Transverse colon (tissue), 4 donors: ENCODE measurements at regions not wholly inside any gene's neighbourhood (a gene's known extent, or its start where the extent isn't known, plus 50 kb on each side); places are given as distances from the start of the nearest gene placed in this dataset.
"Not testable (repeated sequence)": the region's sequence is repeated elsewhere in the genome, so short reads cannot be mapped to it uniquely, and the experiment has no call there.

ENCODE experiments used
- DNase-seq: peaks from one replicate; pipeline ENCODE4 v3.0.0-alpha.2; 2019
- H3K27ac ChIP-seq, 4 donors: fragments of 200-600 bp; sonication (generic); 2 replicates each; pipeline ENCODE4 v1.5.1; 2016 to 2018; ENCODE audit warnings: inconsistent platforms in 4 of 4
- H3K27me3 ChIP-seq: fragments of 200-600 bp; sonication (generic); 2 replicates; pipeline ENCODE4 v1.5.1; 2017; ENCODE audit warnings: inconsistent platforms
- H3K36me3 ChIP-seq, 4 donors: fragments of 200-600 bp; sonication (generic); 2 replicates each; pipeline ENCODE4 v1.5.1; 2017 to 2019; ENCODE audit warnings: inconsistent platforms in 4 of 4
- H3K4me1 ChIP-seq, 4 donors: fragments of 200-600 bp; sonication (generic); 2 replicates each; pipeline ENCODE4 v1.5.1; 2017 to 2020; ENCODE audit warnings: inconsistent platforms in 4 of 4
- H3K4me3 ChIP-seq, 4 donors: fragments of 200-600 bp; sonication (generic); 1 replicate in 1 of 4; 2 replicates in 3 of 4; pipeline versions ENCODE4 v1.5.1 to v1.6.1; 2017 to 2019; ENCODE audit warnings: inconsistent platforms in 4 of 4
- H3K9me3 ChIP-seq, 2 donors: fragments of 200-600 bp; sonication (generic); 2 replicates each; pipeline ENCODE4 v1.5.1; 2017 to 2019; ENCODE audit warnings: inconsistent platforms in 2 of 2
- CTCF ChIP-seq, 5 experiments: fragments of 200-600 bp in 3 of 5; fragments of 450-650 bp in 2 of 5; sonication (generic) in 3 of 5; IDR thresholded peaks; 1 replicate in 2 of 5; 2 replicates in 3 of 5; pipeline ENCODE4 v1.5.1; 2016 to 2017; ENCODE audit warnings: antibody characterized with exemption in 5 of 5, inconsistent platforms in 3 of 5, mild to moderate bottlenecking in 2 of 5, moderate library complexity in 1 of 5
- EP300 ChIP-seq: sonication (generic); formaldehyde crosslinking; IDR thresholded peaks from one replicate; pipeline ENCODE4 v1.6.1; 2017; ENCODE audit warnings: antibody characterized with exemption, low read depth
- POLR2A ChIP-seq: fragments of 450-650 bp; IDR thresholded peaks from one replicate; pipeline ENCODE4 v1.6.1; 2016; ENCODE audit warnings: antibody characterized with exemption, mild to moderate bottlenecking, moderate library complexity
- POLR2AphosphoS5 ChIP-seq, 3 donors: sonication (generic); formaldehyde crosslinking; IDR thresholded peaks; one replicate each; pipeline ENCODE4 v1.6.1; 2016; ENCODE audit warnings: antibody characterized with exemption in 3 of 3
- WGBS, 2 donors: methylation state at CpG; one replicate each; pipeline ENCODE4 v1.1.5; 2018; ENCODE audit warnings: low coverage in 1 of 2; 5-methylcytosine and 5-hydroxymethylcytosine counted together
- in situ Hi-C, 4 donors: fragments of 200-750 bp; cut with MboI; loops; one replicate each; pipeline versions ENCODE4 v1.15.0 to v1.15.1; 2017; ENCODE audit warnings: low sequenced_read_pairs in 3 of 4, low pct_ligation_motif_present in 1 of 4, low pct_unique_long_range_greater_than_20kb in 1 of 4
- intact Hi-C: fragments of 100-400 bp; cut with DNase I; formaldehyde crosslinking; loops from one replicate; pipeline ENCODE4 v1.15.1; 2023; ENCODE audit warnings: low total_unique reads

- WGBS, 2 donors, result 66% methylated on average over 3 of the region's 3 CpGs
- intact Hi-C loops (no loop called here), in situ Hi-C loops (no loop called here)
- no peaks in the 10 kb centered on the region for H3K27me3 ChIP-seq
- no peak for TF ChIP-seq POLR2AphosphoS5 (IDR thresholded peaks at IDR 0.05)
- no peak for TF ChIP-seq POLR2A
- TF ChIP-seq EP300, result no peak
- TF ChIP-seq CTCF (IDR thresholded peaks at IDR 0.05), result no peak
- peaks cover 0 to 12% of the 10 kb centered on the region in 2 donors for H3K9me3 ChIP-seq
- no peaks in the 10 kb centered on the region for H3K4me1 ChIP-seq
- no peak overlapping the region for H3K4me3 ChIP-seq
- H3K36me3 ChIP-seq, result no peaks in the 10 kb centered on the region
- no peak overlapping the region for H3K27ac ChIP-seq
- DNase-seq, result no peak
Measured at GRCh38 chr7:84735011-84735410, 451.8 kb downstream of the SEMA3D start.

- H3K4me3 ChIP-seq, H3K4me1 ChIP-seq, H3K36me3 ChIP-seq, in situ Hi-C loops, H3K27me3 ChIP-seq, H3K27ac ChIP-seq, intact Hi-C loops, DNase-seq: not testable (repeated sequence)
- peaks cover 0 to 12% of the 10 kb centered on the region in 2 donors for H3K9me3 ChIP-seq
- 88% methylated on average over 2 of the region's 2 CpGs; no CpG with 5 or more reads in 1 of the 2 donors for WGBS, 2 donors
Measured at GRCh38 chr7:84733976-84734375, 452.9 kb downstream of the SEMA3D start.

- H3K4me1 ChIP-seq, intact Hi-C loops: not testable (repeated sequence)
- 89 to 91% methylated on average over 4 of the region's 4 CpGs for WGBS, 2 donors
Measured at GRCh38 chr7:84730864-84731263, 456.0 kb downstream of the SEMA3D start.

GRCh38 chr7:84729284-84729683 is 457.6 kb downstream of the SEMA3D start:
- intact Hi-C loops, result no loop called here
- Histone ChIP-seq H3K27ac (no peak overlapping the region), H3K4me1 (no peaks in the 10 kb centered on the region), H3K4me3 (no peak overlapping the region), H3K36me3 (no peaks in the 10 kb centered on the region), H3K27me3 (no peaks in the 10 kb centered on the region), H3K9me3 (peaks cover 0 to 12% of the 10 kb centered on the region in 2 donors)
- 53 to 56% methylated on average over 1 of the region's 1 CpG for WGBS, 2 donors
- TF ChIP-seq POLR2A, result no peak
- TF ChIP-seq CTCF (IDR thresholded peaks at IDR 0.05), result no peak
- TF ChIP-seq EP300, result no peak
- TF ChIP-seq POLR2AphosphoS5 (IDR thresholded peaks at IDR 0.05), result no peak
- DNase-seq, result no peak
- in situ Hi-C loops, result no loop called here

More at GRCh38 chr7:84730864-84731263, 456.0 kb downstream of the SEMA3D start:
- H3K36me3 ChIP-seq, DNase-seq, H3K27ac ChIP-seq, H3K27me3 ChIP-seq, in situ Hi-C loops, H3K4me3 ChIP-seq: not testable (repeated sequence)
- H3K9me3 ChIP-seq, result peaks cover 0 to 12% of the 10 kb centered on the region in 2 donors

GRCh38 chr7:84722734-84723133 is 464.1 kb downstream of the SEMA3D start:
- Histone ChIP-seq H3K4me3 (no peak overlapping the region), H3K36me3 (no peaks in the 10 kb centered on the region), H3K9me3 (no peaks in the 10 kb centered on the region), H3K27me3 (no peaks in the 10 kb centered on the region), H3K4me1 (no peaks in the 10 kb centered on the region), H3K27ac (no peak overlapping the region)
- TF ChIP-seq POLR2AphosphoS5 (IDR thresholded peaks at IDR 0.05) (no peak), POLR2A (no peak), CTCF (IDR thresholded peaks at IDR 0.05) (no peak), EP300 (no peak)
- no peak for DNase-seq
- intact Hi-C loops (no loop called here), in situ Hi-C loops (no loop called here)
- 86% methylated on average over 3 of the region's 3 CpGs; no CpG with 5 or more reads in 1 of the 2 donors for WGBS, 2 donors
